ENCODE measurements at regions not wholly inside any gene's neighbourhood (a gene's known extent, or its start where the extent isn't known, plus 50 kb on each side); places are given as distances from the start of the nearest gene placed in this dataset.

GRCh38 chr16:13779676-13780075 is 140.3 kb upstream of the ERCC4 start:
- no peaks in the 10 kb centered on the region for H3K27me3 ChIP-seq
- DNase-seq (ENCODE audit: low spot score in 2 of 2): no peak
- H3K27ac ChIP-seq: no peak overlapping the region
- no peaks in the 10 kb centered on the region for H3K36me3 ChIP-seq
- no peaks in the 10 kb centered on the region for H3K4me1 ChIP-seq
- H3K4me3 ChIP-seq: no peak overlapping the region
- no peak for TF ChIP-seq POLR2A (IDR thresholded peaks at IDR 0.05)
- TF ChIP-seq CTCF (IDR thresholded peaks at IDR 0.05): no peak
- no peak for TF ChIP-seq POLR2AphosphoS5 (IDR thresholded peaks at IDR 0.05)
- H3K9me3 ChIP-seq: peaks cover 0 to 16% of the 10 kb centered on the region in 2 donors
- intact Hi-C loops (cut with DNase I; ENCODE audit: low total_unique reads): no loop called here

GRCh38 chr16:13780406-13781168 is 139.4 kb upstream of the ERCC4 start:
- H3K36me3 ChIP-seq: no peaks in the 10 kb centered on the region
- peaks cover 0 to 9% of the 10 kb centered on the region in 2 donors for H3K9me3 ChIP-seq
- TF ChIP-seq CTCF (IDR thresholded peaks at IDR 0.05): no peak
- no peak for TF ChIP-seq POLR2AphosphoS5 (IDR thresholded peaks at IDR 0.05)
- no peak for TF ChIP-seq POLR2A (IDR thresholded peaks at IDR 0.05)
- no peak overlapping the region for H3K27ac ChIP-seq
- H3K4me3 ChIP-seq: no peak overlapping the region
- intact Hi-C loops (cut with DNase I; ENCODE audit: low total_unique reads): no loop called here
- H3K4me1 ChIP-seq: no peaks in the 10 kb centered on the region
- DNase-seq (ENCODE audit: low spot score in 2 of 2): no peak
- H3K27me3 ChIP-seq: no peaks in the 10 kb centered on the region

- Histone ChIP-seq H3K4me3 (no peak overlapping the region), H3K9me3 (peaks cover 0 to 5% of the 10 kb centered on the region in 2 donors), H3K4me1 (no peaks in the 10 kb centered on the region), H3K36me3 (no peaks in the 10 kb centered on the region), H3K27me3 (no peaks in the 10 kb centered on the region), H3K27ac (no peak overlapping the region)
- DNase-seq (ENCODE audit: low spot score in 2 of 2): no peak
- intact Hi-C loops (cut with DNase I; ENCODE audit: low total_unique reads): no loop called here
- no peak for TF ChIP-seq CTCF (IDR thresholded peaks at IDR 0.05)
- TF ChIP-seq POLR2A (IDR thresholded peaks at IDR 0.05): no peak
- TF ChIP-seq POLR2AphosphoS5 (IDR thresholded peaks at IDR 0.05): no peak
Measured at GRCh38 chr16:13781169-13781564, 138.8 kb upstream of the ERCC4 start.

- DNase-seq (ENCODE audit: low spot score in 2 of 2): no peak
- intact Hi-C loops (cut with DNase I; ENCODE audit: low total_unique reads): no loop called here
- H3K36me3 ChIP-seq: no peaks in the 10 kb centered on the region
- no peaks in the 10 kb centered on the region for H3K4me1 ChIP-seq
- H3K27me3 ChIP-seq: no peaks in the 10 kb centered on the region
- H3K27ac ChIP-seq: no peak overlapping the region
- peaks cover 0 to 5% of the 10 kb centered on the region in 2 donors for H3K9me3 ChIP-seq
- TF ChIP-seq POLR2A (IDR thresholded peaks at IDR 0.05): no peak
- TF ChIP-seq POLR2AphosphoS5 (IDR thresholded peaks at IDR 0.05): no peak
- TF ChIP-seq CTCF (IDR thresholded peaks at IDR 0.05): no peak
- H3K4me3 ChIP-seq: no peak overlapping the region
Measured at GRCh38 chr16:13781575-13782338, 138.2 kb upstream of the ERCC4 start.

- peaks cover 0 to 4% of the 10 kb centered on the region in 2 donors for H3K27me3 ChIP-seq
- no peak for TF ChIP-seq CTCF (IDR thresholded peaks at IDR 0.05)
- no peak for TF ChIP-seq POLR2A (IDR thresholded peaks at IDR 0.05)
- TF ChIP-seq POLR2AphosphoS5 (IDR thresholded peaks at IDR 0.05): no peak
- H3K27ac ChIP-seq: no peak overlapping the region
- intact Hi-C loops (cut with DNase I; ENCODE audit: low total_unique reads): loop anchor here (5.0 kb wide), 1 partner anchor 139 kb away; no protein-coding TSS in a partner anchor
- DNase-seq (ENCODE audit: low spot score in 2 of 2): no peak
- H3K36me3 ChIP-seq: no peaks in the 10 kb centered on the region
- no peaks in the 10 kb centered on the region for H3K4me1 ChIP-seq
- no peaks in the 10 kb centered on the region for H3K9me3 ChIP-seq
- no peak overlapping the region for H3K4me3 ChIP-seq
Measured at GRCh38 chr16:13791095-13791494, 128.9 kb upstream of the ERCC4 start.
